ENCODE measurements at regions not wholly inside any gene's neighbourhood (a gene's known extent, or its start where the extent isn't known, plus 50 kb on each side); places are given as distances from the start of the nearest gene placed in this dataset.

DNA sequence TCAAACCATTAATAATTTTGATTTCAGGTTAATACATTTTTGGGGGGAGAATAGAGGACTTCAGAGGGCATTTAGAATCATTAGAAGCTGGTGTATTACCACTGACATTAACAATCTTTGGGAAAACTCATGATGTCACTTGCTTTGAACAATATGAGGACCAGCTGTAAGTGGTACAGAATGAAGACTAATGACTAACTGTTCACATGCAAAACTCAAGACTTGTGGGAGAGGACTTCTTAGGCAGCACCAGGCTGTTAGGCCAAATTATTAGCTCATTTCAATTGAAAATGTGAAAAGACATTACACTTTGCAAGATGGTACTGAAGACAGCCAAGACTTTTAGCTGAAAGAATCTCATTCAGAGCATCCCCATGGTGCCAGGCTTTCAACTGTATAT lies 426.2 kb upstream of the ADAMTS9 start:
- no peak for DNase-seq (ENCODE audit: low read depth in 2 of 2)

DNA sequence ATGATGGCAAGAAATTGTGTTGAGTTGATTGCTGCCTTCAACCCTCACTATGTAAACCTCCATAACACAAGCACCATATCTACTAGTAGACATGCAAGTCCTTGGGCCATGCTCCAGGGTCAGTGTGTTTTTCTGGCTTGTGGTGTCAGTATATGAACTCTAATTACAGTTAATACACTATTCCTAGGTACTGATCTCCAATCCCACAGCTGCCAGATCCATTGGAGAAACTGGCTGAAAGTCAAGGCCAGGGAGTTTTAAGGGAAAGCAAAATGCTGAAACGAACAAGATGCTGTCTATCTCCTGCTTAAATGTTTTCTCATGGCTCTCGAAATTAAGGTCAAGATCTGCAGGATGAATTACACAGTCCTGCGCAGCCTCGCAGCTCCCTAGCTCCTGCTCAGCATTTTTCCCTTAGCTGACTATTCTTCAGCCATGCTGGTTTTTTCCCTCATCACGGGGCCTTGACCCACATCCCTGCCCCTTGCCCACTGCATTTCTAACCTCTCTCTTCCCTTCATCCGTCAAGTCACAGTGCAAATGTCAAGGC lies 425.0 kb upstream of the ADAMTS9 start:
- DNase-seq (ENCODE audit: low read depth in 2 of 2), result no peak

GRCh38 chr3:65110661-65111060 lies 422.9 kb upstream of the ADAMTS9 start:
- no peak for DNase-seq (ENCODE audit: low read depth in 2 of 2)

- no peak for DNase-seq (ENCODE audit: low read depth in 2 of 2)
Measured at GRCh38 chr3:65109966-65110500, 422.2 kb upstream of the ADAMTS9 start.

- DNase-seq (ENCODE audit: low read depth in 2 of 2), result no peak
Measured at GRCh38 chr3:65107174-65107573, 419.4 kb upstream of the ADAMTS9 start.

- DNase-seq (ENCODE audit: low read depth in 2 of 2), result no peak
Measured at GRCh38 chr3:65101450-65101849, 413.6 kb upstream of the ADAMTS9 start.

DNA sequence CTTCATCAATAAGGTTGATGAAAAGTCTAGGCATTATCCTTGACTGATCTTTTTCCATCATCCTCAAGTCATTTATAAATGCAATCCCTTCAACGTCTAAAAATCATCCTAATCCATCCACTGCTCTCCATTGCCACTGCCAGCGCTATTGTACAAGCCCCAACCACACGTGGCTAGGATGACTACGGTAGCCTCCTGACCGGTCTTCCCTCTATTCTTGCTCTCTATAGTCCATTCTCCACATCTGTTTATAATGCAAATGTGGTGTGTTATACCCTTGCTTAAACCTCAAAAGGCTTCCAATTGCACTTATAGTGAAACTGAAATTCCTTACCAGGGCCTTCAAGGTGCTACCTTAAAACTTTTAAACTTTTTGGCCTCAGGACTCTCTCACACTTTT lies 410.6 kb upstream of the ADAMTS9 start:
- DNase-seq (ENCODE audit: low read depth in 2 of 2), result no peak

DNA sequence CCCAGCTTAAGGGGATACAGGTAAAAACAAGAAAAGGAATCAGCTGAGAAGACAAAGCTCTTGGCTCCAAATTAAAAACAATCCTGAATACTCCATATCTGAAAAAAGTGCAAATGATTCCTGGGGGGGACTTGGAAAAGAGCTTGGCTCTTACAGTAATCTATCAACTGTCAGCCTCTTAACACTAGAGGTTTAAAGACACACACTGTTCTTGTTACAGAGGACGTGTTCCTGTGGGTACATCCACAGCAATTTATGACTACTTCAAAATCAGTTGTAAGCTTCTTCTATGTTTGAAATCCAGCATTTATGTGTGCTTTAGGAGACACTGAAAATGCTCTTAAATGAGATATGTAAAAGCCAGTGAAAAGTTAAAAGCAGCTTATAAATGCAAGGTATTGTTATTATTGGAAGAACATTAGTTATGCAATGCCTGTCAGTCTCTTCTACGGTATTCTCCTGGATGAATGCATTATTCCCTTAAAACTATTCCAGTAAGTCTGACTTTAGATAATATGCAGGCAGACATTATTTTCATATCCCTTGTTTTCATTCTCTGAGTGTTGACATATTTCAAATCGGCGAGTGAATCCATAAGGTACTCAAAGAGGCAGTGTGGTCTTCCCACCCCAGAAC lies 408.4 kb upstream of the ADAMTS9 start:
- no peak for DNase-seq (ENCODE audit: low read depth in 2 of 2)

DNA sequence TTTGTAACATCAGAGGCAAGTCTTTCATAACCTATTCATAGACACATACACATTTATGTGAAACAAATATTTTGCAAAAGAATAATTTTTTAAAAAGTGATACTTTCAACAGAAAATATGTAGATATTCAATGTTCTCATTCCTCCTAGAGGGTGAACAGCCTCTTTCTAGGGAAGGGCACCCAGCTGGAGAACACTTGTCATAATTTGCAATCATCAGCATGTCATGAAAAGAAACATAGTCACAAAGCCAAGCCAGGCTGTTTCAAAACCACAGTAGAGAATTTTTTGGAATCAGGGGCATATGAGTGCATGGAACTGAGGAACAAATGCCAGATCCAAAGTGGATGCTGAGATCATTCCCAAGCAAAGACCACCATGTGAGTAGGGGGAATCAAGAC lies 406.9 kb upstream of the ADAMTS9 start:
- no peak for DNase-seq (ENCODE audit: low read depth in 2 of 2)

GRCh38 chr3:65093641-65094040 lies 405.8 kb upstream of the ADAMTS9 start:
- DNase-seq (ENCODE audit: low read depth in 2 of 2), result no peak

GRCh38 chr3:65091565-65091964 lies 403.8 kb upstream of the ADAMTS9 start:
- DNase-seq (ENCODE audit: low read depth in 2 of 2), result no peak

DNA sequence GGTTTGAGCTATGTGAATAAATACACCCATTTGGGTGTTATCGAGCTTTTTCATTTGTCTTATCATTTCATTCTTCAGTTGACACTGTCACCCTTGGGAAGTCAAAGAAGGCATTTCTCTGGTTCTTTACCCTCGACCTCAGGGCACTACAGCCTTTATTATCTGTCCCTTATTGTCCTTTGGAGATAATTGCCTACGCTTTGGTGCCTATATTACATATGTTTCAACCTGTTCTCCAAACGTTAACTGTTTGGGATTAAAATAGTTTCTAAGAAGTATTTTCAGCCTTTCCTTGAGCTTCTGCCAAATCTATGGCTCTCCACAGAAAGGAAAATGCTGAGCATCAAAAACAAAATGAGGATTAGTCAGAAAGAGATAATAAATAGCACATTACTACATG lies 395.4 kb upstream of the ADAMTS9 start:
- no peak for DNase-seq (ENCODE audit: low read depth in 2 of 2)

DNA sequence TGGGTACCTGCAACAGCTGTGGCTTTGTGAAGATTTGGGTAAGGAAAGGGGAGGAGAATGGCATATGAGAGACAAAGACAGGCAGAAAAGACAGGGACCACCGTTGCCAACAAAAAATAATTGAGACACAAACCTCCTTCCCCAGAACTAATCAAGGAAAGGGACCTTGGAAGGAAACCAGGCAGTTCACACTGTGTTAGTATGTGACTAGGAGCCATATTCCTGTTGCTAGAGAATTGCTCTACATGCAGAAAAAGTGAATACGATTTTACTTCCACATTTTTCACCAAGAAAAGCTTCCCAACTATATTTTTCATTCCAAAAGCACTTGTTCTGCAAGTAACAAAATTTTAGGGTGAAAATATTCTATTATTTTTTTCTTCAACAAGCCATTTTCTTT lies 393.7 kb upstream of the ADAMTS9 start:
- DNase-seq (ENCODE audit: low read depth in 2 of 2), result no peak

DNA sequence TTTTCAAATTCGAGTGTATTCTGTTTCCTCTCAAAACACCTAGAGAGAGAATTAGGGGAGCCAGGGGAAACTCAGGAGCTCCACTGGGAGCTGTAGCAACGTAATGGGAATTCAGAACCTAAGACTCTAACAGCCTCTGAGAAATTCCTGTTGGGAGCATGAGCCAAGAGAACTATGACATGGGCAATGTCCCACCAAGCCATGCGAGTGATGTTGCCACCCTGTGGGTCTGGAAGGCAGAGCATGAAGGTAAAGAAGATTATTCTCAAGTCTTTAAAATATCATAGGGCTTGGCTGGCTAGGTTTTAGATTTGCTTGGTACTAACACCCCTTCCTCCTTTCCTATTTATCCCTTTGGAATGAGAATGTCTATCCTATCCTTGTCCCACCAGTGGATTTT lies 392.6 kb upstream of the ADAMTS9 start:
- no peak for DNase-seq (ENCODE audit: low read depth in 2 of 2)

DNA sequence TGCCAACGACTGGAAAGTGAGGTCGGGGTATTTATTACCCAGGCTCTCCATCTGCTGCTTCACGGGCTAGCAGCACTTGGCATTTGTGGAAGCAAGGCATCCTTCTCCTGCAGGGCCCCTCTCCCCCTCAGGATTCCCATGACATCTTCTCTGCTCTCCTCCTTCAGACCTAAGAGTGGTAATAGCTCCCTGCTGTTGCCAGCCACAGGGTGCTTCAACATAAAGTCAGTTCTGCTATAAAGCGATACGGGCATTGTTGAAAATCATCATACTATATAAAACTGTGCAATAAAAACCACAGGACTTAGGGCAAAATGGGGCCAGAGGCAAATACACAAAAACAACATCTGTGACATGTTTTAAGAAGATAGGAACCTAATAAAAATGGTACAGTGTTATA lies 391.8 kb upstream of the ADAMTS9 start:
- DNase-seq (ENCODE audit: low read depth in 2 of 2), result no peak

GRCh38 chr3:65078748-65079147 lies 390.9 kb upstream of the ADAMTS9 start:
- DNase-seq (ENCODE audit: low read depth in 2 of 2), result no peak

DNA sequence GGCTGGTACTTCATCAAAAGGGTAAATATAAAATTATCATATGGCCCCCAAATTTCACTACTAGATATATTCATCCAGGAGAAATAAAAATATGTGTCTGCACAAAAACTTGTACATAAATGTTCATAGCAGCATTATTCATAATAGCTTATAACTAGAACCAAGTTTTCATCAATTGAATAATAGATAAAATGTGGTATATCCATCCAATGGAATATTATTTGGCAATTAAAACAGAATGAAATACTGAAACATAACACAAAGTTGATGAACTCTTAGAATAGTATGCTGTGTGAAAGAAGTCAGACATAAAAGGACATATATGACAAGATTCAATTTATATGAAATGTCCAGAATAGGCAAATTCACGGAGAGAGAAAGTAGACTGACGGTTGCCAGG lies 389.3 kb upstream of the ADAMTS9 start:
- DNase-seq (ENCODE audit: low read depth in 2 of 2), result no peak

DNA sequence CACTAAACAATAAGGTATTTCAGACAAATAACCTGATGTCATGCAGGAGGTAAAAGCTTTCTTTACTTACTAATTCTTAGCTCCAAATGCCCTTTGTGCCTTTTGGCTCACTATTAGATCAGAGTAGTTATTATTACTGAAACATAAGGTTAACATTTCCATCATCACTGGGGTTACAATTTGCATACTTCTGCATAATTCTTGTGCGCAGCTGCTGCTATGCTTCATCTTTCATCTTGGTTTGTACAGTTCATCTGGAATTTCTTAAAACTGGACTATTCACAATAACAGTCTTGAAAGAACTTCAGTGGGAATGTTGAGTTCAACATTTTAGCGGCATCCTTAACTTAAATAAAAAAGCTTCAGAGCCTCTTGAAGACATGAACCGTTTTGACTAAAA lies 383.2 kb upstream of the ADAMTS9 start:
- DNase-seq (ENCODE audit: low read depth in 2 of 2), result peak in 1 of 2 experiments; percentile 17

- DNase-seq (ENCODE audit: low read depth in 2 of 2), result no peak
Measured at GRCh38 chr3:65060904-65061303, 373.1 kb upstream of the ADAMTS9 start.

DNA sequence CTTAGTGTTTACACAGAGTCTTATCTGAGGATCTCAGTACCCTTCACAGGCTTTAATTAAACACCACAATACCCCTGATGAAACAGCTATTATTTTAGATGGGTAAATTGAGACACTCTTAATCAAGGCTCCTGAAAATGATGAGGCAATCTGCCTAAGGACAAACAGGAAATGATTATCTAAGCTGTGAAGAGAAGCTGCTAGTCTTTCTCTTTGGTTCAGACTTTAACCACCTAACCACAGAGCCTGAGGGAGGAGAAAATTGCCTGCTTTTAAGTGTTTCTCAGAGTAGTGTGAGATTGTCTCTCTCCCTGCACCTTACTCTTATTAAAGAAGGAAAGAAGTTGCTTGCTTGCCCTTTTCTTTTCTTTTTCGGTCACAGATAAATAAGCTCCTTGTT lies 364.3 kb upstream of the ADAMTS9 start:
- no peak for DNase-seq (ENCODE audit: low read depth in 2 of 2)

GRCh38 chr3:65048151-65048550 lies 360.4 kb upstream of the ADAMTS9 start:
- DNase-seq (ENCODE audit: low read depth in 2 of 2), result no peak

DNA sequence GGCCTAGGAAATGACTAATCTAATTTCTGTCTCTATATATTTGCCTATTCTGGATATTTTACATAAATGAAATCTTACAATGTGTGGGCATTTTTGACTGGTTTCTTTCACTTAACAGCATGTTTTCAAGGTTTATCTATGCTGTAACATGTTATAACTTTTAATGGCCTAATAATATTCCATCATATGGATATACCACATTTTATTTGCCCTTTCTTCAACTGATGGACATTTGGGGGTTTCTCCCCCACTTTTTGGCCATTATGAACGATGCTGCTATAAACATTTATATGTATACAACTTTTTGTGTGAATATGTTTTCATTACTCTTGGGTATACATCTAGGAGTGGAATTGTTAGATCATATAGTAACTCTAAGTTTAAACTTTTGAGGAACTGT lies 357.3 kb upstream of the ADAMTS9 start:
- no peak for DNase-seq (ENCODE audit: low read depth in 2 of 2)

- DNase-seq (ENCODE audit: low read depth in 2 of 2), result no peak
Measured at GRCh38 chr3:65044401-65044800, 356.6 kb upstream of the ADAMTS9 start.

DNA sequence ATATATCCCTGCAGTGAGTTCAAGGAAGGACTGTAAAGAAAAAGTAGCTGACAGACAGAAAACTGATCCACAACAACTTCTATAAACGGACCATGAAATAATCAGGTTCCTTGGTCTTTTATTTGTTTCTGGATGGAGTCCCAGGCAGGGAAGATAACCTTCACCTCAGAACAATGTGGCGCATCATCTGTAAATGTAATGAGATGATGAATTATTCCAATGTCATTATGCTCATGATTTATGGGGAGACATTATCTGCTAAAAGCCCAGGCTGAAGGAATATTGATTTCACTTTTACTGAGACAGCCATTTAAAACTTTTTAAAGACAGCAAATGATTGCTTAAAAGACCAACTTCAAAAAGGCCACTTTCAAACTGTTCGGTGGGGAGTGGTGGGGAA lies 354.9 kb upstream of the ADAMTS9 start:
- no peak for DNase-seq (ENCODE audit: low read depth in 2 of 2)
